Mesothelial cell of epicardium (in vitro differentiated cells): ENCODE measurements at regions not wholly inside any gene's neighbourhood (a gene's known extent, or its start where the extent isn't known, plus 50 kb on each side); places are given as distances from the start of the nearest gene placed in this dataset.

Experiments used
- DNase-seq, 2 experiments: peaks; one replicate each; pipeline ENCODE4 v3.0.0; 2021; ENCODE audit warnings: low spot score in 2 of 2; ENCODE audit not compliant: unreplicated experiment in 2 of 2
- H3K27ac Mint-ChIP-seq: 2 replicates; pipeline ENCODE4 v1.8.0; 2021; ENCODE audit warnings: mixed read lengths
- H3K27me3 Mint-ChIP-seq: 2 replicates; pipeline ENCODE4 v1.8.0; 2021; ENCODE audit warnings: low read depth, mixed read lengths
- H3K36me3 Mint-ChIP-seq: 2 replicates; pipeline ENCODE4 v1.8.0; 2021; ENCODE audit warnings: mixed read lengths
- H3K4me1 Mint-ChIP-seq: 2 replicates; pipeline ENCODE4 v1.8.0; 2021; ENCODE audit warnings: mixed read lengths
- H3K4me3 Mint-ChIP-seq: 2 replicates; pipeline ENCODE4 v1.8.0; 2021; ENCODE audit warnings: mild to moderate bottlenecking, moderate library complexity, mixed read lengths
- H3K9me3 Mint-ChIP-seq: 2 replicates; pipeline ENCODE4 v1.8.0; 2021; ENCODE audit warnings: mixed read lengths
- TF ChIP-seq, protein P1 (sequence below): fragments of 200-600 bp; sonication (generic); IDR thresholded peaks from one replicate; pipeline ENCODE4 v1.5.0; 2021; ENCODE audit warnings: antibody characterized with exemption; ENCODE audit not compliant: unreplicated experiment

DNA sequence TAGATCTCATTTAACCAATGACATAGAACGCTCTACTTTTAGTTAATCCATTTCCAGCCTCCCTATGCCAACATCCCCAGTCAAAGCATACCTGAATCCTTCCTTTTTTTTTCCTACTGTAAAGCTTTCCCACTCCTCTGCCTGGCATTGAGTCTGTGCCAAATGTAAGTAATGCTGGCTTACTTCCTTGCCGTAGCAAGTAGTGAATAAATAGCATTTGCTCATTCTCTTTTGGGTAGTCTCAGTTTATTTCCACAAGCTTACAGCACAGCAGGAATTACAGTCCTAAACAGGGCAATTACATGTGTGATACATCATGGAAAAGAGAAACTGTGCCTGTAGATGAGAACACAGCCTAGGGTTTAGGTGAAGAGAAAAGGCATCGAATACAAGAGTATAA lies 352.6 kb upstream of the NEGR1 start:
- TF ChIP-seq, protein P1, sequence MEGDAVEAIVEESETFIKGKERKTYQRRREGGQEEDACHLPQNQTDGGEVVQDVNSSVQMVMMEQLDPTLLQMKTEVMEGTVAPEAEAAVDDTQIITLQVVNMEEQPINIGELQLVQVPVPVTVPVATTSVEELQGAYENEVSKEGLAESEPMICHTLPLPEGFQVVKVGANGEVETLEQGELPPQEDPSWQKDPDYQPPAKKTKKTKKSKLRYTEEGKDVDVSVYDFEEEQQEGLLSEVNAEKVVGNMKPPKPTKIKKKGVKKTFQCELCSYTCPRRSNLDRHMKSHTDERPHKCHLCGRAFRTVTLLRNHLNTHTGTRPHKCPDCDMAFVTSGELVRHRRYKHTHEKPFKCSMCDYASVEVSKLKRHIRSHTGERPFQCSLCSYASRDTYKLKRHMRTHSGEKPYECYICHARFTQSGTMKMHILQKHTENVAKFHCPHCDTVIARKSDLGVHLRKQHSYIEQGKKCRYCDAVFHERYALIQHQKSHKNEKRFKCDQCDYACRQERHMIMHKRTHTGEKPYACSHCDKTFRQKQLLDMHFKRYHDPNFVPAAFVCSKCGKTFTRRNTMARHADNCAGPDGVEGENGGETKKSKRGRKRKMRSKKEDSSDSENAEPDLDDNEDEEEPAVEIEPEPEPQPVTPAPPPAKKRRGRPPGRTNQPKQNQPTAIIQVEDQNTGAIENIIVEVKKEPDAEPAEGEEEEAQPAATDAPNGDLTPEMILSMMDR: no peak
- H3K27me3 Mint-ChIP-seq: no peaks in the 10 kb centered on the region
- no peaks in the 10 kb centered on the region for H3K9me3 Mint-ChIP-seq

DNA sequence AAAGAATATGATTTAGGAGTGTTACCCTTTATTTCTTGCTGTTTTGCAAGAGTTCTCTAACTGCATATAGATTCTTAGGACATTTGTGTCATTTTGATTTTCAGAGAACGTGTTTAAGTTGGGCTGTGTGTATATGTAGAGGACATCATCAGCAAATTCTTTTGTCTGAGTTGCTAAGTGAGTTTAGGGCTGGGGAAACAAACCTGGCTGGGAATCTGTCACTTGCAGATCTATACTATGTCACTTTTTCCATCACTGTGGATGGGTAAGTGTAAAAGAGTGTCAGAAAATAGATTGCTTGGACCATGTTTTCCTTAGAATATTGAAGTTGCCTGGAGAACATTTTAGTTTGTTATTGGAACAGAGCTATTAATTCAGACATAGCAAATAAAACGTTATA lies 349.1 kb upstream of the NEGR1 start:
- Mint-ChIP-seq H3K27me3 (no peaks in the 10 kb centered on the region), H3K4me1 (peaks cover 2% of the 10 kb centered on the region), H3K4me3 (no peak overlapping the region), H3K9me3 (no peaks in the 10 kb centered on the region), H3K27ac (no peak overlapping the region), H3K36me3 (no peaks in the 10 kb centered on the region)
- TF ChIP-seq, protein P1: no peak
- DNase-seq: no peak

More for the DNA sequence above, 352.6 kb upstream of the NEGR1 start:
- no peak for DNase-seq
- Mint-ChIP-seq H3K4me1 (peaks cover 7% of the 10 kb centered on the region), H3K36me3 (no peaks in the 10 kb centered on the region), H3K4me3 (no peak overlapping the region), H3K27ac (no peak overlapping the region)

DNA sequence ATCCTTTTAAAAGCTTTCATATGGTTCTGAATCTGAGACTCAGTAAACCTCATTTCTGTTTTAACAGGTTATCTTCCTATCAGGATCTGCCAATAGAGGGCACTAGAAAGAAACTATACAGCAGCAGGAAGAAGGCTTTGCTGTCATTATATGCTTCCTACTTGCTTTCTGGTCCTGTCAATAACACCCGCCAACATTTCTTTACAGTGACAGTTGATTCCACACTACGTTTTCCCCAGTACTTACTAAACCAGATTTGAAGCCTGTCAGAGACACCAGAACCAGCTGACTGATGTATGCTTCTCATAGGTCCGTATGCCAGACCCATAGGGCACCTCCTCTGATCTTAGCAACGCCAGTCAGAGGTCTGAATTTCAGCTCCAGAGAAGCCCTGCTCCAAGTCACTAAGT lies 341.0 kb upstream of the NEGR1 start:
- H3K36me3 Mint-ChIP-seq: no peaks in the 10 kb centered on the region
- peak overlapping the region; percentile 5 for H3K4me3 Mint-ChIP-seq
- no peak for DNase-seq
- H3K27me3 Mint-ChIP-seq: no peaks in the 10 kb centered on the region
- H3K27ac Mint-ChIP-seq: no peak overlapping the region
- TF ChIP-seq, protein P1: peak; percentile 27
- H3K4me1 Mint-ChIP-seq: peaks cover 7% of the 10 kb centered on the region
- no peaks in the 10 kb centered on the region for H3K9me3 Mint-ChIP-seq

DNA sequence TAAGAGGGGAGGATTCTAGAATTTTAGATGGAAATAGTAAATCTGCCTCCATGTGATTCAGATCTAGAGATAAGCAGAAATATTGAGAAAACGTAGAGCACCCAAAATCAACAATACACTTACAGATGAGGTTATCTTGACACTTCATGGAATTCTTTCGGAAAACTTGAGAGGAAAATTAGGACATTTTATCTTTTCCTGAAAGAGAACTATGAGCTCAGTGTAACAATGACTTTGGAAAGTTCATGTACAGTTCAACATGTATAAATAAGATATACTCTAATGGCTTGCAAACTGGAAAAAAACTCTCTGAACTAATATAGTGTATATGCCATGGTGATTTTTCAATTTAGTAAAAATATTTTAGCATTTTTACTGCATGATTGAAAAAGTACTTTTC lies 338.1 kb upstream of the NEGR1 start:
- no peak for DNase-seq
- no peaks in the 10 kb centered on the region for H3K36me3 Mint-ChIP-seq
- H3K27me3 Mint-ChIP-seq: no peaks in the 10 kb centered on the region
- TF ChIP-seq, protein P1: no peak
- H3K4me1 Mint-ChIP-seq: peaks cover 7% of the 10 kb centered on the region
- H3K27ac Mint-ChIP-seq: peak overlapping the region; percentile 61
- H3K4me3 Mint-ChIP-seq: no peak overlapping the region
- H3K9me3 Mint-ChIP-seq: no peaks in the 10 kb centered on the region

DNA sequence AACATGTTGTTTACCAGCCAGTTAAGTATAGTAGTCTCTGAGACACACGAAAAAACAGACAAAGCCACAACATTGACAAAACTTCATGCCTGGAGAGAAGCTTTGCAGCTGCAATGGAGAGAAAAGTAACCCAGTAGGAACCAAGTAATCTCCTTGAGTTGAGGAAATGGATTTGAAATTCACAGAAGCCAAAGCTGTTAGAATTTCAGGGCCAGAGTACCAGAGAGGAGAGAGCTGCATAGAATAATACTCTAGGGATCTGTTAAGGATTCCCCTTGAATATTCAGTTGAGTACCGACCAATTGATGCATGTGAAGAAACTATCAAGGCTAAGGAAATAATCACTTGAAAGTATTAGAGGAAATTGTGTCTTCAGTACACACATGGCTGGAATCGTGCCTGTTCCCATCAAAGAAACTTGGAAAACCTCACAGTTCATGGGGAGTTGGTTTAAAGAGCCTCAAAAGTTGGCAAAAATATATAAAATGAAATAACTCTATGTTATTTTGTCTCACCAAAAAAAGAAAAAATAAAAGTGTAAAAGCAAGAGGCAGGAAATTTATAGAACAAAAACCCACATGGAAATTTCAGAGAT lies 324.0 kb upstream of the NEGR1 start:
- no peak for DNase-seq
- Mint-ChIP-seq H3K4me1 (no peaks in the 10 kb centered on the region), H3K9me3 (no peaks in the 10 kb centered on the region), H3K36me3 (no peaks in the 10 kb centered on the region), H3K4me3 (no peak overlapping the region), H3K27ac (no peak overlapping the region), H3K27me3 (no peaks in the 10 kb centered on the region)
- TF ChIP-seq, protein P1: no peak
